Subcutaneous abdominal adipose tissue (tissue), 5 donors: ENCODE measurements at regions not wholly inside any gene's neighbourhood (a gene's known extent, or its start where the extent isn't known, plus 50 kb on each side); places are given as distances from the start of the nearest gene placed in this dataset.
"Not testable (repeated sequence)": the region's sequence is repeated elsewhere in the genome, so short reads cannot be mapped to it uniquely, and the experiment has no call there.

Experiments used
- H3K27ac ChIP-seq: one replicate; pipeline ENCODE4 v1.7.0; 2013; ENCODE audit warnings: low read depth, mild to moderate bottlenecking, inconsistent platforms, low read length, moderate library complexity
- H3K27me3 ChIP-seq, 5 donors: one replicate each; pipeline ENCODE4 v1.7.0; 2013; ENCODE audit warnings: low read length in 5 of 5, inconsistent platforms in 1 of 5; ENCODE audit not compliant: control insufficient read depth in 5 of 5, insufficient read depth in 4 of 5
- H3K36me3 ChIP-seq, 5 donors: one replicate each; pipeline ENCODE4 v1.7.0; 2013; ENCODE audit warnings: low read length in 5 of 5; ENCODE audit not compliant: control insufficient read depth in 5 of 5, insufficient read depth in 5 of 5
- H3K4me1 ChIP-seq, 5 donors: one replicate each; pipeline ENCODE4 v1.7.0; 2013; ENCODE audit warnings: low read length in 5 of 5, mild to moderate bottlenecking in 3 of 5, moderate library complexity in 1 of 5; ENCODE audit not compliant: control insufficient read depth in 5 of 5, insufficient read depth in 5 of 5
- H3K4me3 ChIP-seq, 5 donors: one replicate each; pipeline ENCODE4 v1.7.0; 2013; ENCODE audit warnings: low read length in 5 of 5, low read depth in 1 of 5
- H3K9ac ChIP-seq, 5 donors: one replicate each; pipeline ENCODE4 v1.7.0; 2013; ENCODE audit warnings: low read length in 5 of 5, mild to moderate bottlenecking in 4 of 5, moderate library complexity in 3 of 5
- H3K9me3 ChIP-seq, 5 donors: one replicate each; pipeline ENCODE4 v1.7.0; 2013; ENCODE audit warnings: low read length in 5 of 5; ENCODE audit not compliant: control insufficient read depth in 5 of 5
- donor health status: healthy.
- donor health status: healthy.
- donor health status: healthy.
- donor health status: healthy.
- donor health status: healthy.

DNA sequence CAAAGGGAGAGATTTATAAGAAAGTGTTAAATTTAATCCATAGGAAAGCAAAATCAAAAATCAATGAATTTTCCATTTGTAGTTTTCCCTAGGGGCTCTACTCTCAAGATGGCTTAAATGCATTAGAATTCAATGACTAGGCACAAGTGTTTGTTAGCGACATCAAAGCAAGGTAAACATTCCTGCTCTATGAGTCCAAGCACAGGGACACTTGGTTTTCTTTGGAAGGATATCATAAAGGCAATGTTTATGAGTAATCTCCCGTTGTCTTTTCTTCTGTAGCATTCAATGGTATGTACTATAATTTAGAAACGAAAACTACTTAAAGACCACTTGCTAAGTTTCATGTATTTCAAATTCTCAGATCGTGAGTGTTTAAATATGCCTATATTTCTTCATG is 54.8 kb upstream of the ZNF717 start:
- not testable (repeated sequence) for H3K9me3 ChIP-seq, H3K4me1 ChIP-seq, H3K27me3 ChIP-seq, H3K27ac ChIP-seq, H3K36me3 ChIP-seq, H3K9ac ChIP-seq, H3K4me3 ChIP-seq

DNA sequence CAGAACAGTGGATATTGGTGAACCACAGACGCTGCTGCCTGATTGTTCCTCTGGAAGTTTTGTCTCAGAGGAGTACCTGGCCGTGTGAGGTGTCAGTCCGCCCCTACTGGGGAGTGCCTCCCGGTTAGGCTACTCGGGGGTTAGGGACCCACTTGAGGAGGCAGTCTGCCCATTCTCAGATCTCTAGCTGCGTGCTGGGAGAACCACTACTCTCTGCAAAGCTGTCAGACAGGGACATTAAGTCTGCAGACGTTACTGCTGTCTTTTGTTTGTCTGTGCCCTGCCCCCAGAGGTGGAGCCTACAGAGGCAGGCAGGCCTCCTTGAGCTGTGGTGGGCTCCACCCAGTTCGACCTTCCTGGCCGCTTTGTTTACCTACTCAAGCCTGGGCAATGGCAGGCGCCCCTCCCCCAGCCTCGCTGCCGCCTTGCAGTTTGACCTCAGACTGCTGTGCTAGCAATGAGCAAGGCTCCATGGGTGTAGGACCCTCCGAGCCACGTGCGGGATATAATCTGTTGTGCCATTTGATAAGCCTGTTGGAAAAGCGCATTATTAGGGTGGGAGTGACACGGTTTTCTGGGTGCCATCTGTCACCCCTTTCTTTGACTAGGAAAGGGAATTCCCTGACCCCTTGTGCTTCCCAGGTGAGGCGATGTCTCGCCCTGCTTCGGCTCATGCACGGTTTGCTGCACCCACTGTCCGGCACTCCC is 65.1 kb upstream of the ZNF717 start:
- H3K27ac ChIP-seq, H3K4me1 ChIP-seq, H3K36me3 ChIP-seq, H3K9ac ChIP-seq, H3K4me3 ChIP-seq, H3K27me3 ChIP-seq, H3K9me3 ChIP-seq: not testable (repeated sequence)

DNA sequence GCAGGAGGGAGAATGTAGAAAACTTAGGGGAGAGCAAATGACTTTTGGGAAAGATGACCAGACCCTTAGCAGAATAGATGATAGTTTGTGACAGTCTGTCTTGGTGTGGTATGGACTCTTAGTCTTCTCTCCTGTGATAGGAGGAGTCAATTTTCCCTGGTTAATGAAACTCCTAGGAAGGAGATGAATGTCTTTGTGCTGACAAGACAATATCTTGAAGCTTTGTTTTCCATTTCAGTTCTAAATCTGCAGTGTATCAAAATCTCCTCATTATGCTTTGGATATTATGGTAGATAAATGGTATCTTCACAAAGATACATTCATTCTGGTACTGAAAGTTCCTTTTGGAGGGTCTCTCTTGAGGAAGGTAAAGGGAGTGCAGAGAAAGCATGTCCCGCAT is 77.8 kb upstream of the ZNF717 start:
- Histone ChIP-seq H3K4me3 (no peak overlapping the region), H3K27ac (no peak overlapping the region), H3K4me1 (no peaks in the 10 kb centered on the region), H3K27me3 (no peaks in the 10 kb centered on the region), H3K9me3 (peaks cover 0 to 3% (median 0%) of the 10 kb centered on the region in 5 donors), H3K9ac (no peak overlapping the region), H3K36me3 (no peaks in the 10 kb centered on the region)

DNA sequence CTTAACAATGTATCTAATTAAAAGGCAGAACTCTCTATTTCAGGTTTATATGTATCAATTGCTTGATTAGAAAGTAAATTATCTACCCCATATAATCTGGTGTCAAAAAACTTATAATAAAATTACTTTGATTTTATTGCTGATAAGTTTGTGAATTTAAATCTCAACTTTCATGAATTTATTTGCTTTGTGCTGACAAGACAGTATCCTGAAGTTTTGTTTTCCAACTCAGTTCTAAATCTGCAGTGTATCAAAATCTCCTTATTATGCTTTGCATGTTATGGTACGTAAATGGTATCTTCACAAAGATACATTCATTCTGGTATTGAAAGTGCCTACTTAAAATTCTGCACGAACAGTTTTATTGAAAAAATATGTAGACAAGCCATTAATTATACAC is 78.5 kb upstream of the ZNF717 start:
- H3K27me3 ChIP-seq = no peaks in the 10 kb centered on the region
- no peaks in the 10 kb centered on the region for H3K9me3 ChIP-seq
- H3K36me3 ChIP-seq = no peaks in the 10 kb centered on the region
- no peak overlapping the region for H3K4me3 ChIP-seq
- H3K9ac ChIP-seq = no peak overlapping the region
- H3K27ac ChIP-seq = no peak overlapping the region
- H3K4me1 ChIP-seq = no peaks in the 10 kb centered on the region

DNA sequence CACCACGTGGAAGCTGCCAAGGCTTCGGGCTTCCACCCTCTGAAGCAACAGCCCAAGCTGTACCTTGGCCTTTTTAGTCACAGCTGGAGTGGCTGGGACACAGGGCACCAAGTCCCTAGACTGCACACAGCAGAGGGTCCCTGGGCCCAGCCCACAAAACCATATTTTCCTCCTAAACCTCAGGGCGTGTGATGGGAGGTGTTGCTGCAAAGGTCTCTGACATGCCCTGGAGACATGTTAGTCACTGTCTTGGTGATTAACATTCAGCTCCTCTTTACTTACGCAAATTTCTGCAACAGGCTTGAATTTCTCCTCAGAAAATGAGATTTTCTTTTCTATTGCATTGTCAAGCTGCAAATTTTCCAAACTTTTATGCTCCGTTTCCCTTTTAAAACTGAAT is 98.4 kb upstream of the ZNF717 start:
- not testable (repeated sequence) for H3K4me3 ChIP-seq, H3K27me3 ChIP-seq, H3K27ac ChIP-seq, H3K36me3 ChIP-seq, H3K9me3 ChIP-seq, H3K4me1 ChIP-seq, H3K9ac ChIP-seq

DNA sequence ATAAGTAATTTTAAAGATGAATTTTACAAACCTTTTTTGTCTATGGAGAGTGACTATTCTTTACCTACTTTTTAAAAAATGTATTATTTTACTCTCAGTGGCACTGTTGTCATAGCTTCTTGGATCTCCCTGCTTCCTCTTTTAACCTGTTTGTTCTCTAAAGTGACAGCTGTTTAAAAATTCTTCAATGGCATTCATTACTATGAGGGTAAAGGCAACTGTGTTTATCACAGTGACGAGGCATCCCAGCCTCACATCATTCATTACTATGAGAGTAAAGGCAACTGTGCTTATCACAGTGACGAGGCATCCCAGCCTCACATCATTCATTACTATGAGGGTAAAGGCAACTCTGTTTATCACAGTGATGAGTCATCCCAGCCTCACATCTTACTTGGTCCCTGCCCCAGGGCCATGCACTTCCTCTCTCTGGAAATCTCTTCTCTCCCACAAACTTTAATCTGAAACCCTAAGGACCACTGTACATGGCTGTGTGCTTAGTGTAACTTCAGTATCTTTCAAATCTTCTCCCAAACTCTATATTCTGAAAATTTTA is 101.7 kb upstream of the ZNF717 start:
- Histone ChIP-seq H3K9ac (no peak overlapping the region), H3K36me3 (no peaks in the 10 kb centered on the region), H3K4me1 (no peaks in the 10 kb centered on the region), H3K9me3 (no peaks in the 10 kb centered on the region), H3K27me3 (no peaks in the 10 kb centered on the region), H3K27ac (no peak overlapping the region), H3K4me3 (no peak overlapping the region)

DNA sequence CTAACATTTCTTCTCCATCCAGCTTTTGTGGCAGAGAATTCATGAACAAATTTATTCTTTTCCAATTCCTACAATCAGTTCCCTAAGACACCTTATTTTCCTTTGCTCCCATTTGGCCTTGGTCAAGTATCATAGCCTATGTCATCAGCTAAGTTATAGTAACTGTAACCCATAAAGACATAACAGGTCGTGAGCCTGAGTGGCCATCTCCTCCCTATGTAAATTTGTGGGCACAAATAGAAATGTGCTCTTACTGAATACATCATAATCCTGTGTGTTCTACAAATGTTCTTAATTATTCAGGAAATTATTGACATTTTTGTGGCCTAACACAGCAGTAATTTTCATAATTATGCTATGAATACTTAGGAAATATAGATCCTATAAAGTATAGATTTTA is 108.9 kb upstream of the ZNF717 start:
- H3K27me3 ChIP-seq = no peaks in the 10 kb centered on the region
- no peak overlapping the region for H3K9ac ChIP-seq
- no peak overlapping the region for H3K27ac ChIP-seq
- H3K4me1 ChIP-seq = no peaks in the 10 kb centered on the region
- no peak overlapping the region for H3K4me3 ChIP-seq
- no peaks in the 10 kb centered on the region for H3K36me3 ChIP-seq
- H3K9me3 ChIP-seq = no peaks in the 10 kb centered on the region

DNA sequence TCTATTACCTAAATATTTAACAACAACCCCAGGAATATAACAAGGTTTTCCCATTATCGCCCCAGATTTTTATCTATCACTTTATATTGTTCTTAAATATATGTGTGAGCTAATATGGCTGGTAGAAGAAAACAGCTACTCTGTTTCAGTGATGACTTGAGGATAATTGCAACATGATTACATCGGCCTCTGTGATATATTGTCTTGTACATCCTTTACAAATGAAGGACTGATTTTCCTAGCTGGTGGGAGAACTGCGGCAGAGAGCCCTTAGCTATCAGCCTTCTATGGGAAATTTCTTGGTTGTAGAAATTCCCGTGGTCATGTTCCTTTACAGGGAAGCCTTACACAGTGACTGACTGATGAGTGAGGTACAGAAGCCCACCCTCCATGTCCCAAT is 110.9 kb upstream of the ZNF717 start:
- Histone ChIP-seq H3K36me3 (no peaks in the 10 kb centered on the region), H3K27ac (no peak overlapping the region), H3K27me3 (no peaks in the 10 kb centered on the region), H3K9me3 (no peaks in the 10 kb centered on the region), H3K4me1 (no peaks in the 10 kb centered on the region), H3K9ac (no peak overlapping the region), H3K4me3 (no peak overlapping the region)

DNA sequence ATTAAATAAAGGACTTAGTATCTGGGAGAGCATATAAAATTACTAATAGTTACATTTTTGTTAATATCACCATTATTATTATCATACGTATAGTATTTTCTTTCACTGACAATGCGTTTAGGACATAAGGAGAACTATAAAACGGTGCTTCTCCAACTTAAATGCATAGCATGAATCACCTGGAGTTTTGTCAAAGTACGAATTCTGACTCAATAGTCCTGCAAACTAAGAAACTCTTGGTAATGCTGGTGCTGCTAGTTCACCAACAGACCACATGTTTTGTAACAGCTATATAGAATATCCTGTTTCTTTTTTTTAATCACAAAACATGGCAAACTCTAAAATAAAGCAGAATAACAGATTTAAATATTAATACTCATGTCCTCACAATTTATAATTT is 116.1 kb upstream of the ZNF717 start:
- not testable (repeated sequence) for H3K4me3 ChIP-seq, H3K9me3 ChIP-seq, H3K27ac ChIP-seq, H3K4me1 ChIP-seq, H3K36me3 ChIP-seq, H3K27me3 ChIP-seq, H3K9ac ChIP-seq

DNA sequence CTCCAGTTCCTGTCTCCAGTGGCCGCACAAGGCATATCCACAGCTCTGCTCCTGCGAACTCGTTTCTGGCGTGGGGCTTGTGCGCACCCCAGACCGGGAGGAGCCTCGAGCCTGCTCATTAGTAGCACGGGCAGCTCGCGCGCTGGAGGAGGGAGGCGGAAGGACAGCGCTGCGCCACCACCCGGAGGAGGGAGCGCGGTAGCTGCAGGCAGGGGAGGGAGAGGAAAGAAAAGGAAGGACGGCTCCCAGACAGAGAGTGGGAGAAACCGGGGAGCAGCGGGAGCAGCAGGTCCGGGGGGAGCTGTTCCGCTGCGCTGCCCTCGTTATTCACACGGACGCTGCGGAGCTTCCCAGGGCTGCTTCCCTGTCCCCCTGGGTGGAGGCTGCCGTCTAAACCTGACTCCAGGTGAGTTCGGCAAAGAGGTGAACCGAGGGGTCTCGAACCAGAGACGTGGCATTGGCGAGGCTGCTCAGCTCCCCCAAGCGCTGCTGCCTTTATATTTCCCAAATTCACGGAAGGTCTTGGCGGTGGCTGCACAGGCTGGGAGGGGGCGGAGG is 121.3 kb upstream of the ZNF717 start:
- Histone ChIP-seq H3K27me3 (peaks cover 0 to 11% (median 5%) of the 10 kb centered on the region in 5 donors), H3K4me1 (peaks cover 0 to 8% (median 0%) of the 10 kb centered on the region in 5 donors), H3K27ac (no peak overlapping the region), H3K9me3 (no peaks in the 10 kb centered on the region), H3K36me3 (no peaks in the 10 kb centered on the region), H3K4me3 (peak overlapping the region in 4 of 5 donors; percentile 36 to 69 (median 60)), H3K9ac (no peak overlapping the region)
